Activated naive CD8-positive, alpha-beta T cell (primary cell): ENCODE measurements at regions not wholly inside any gene's neighbourhood (a gene's known extent, or its start where the extent isn't known, plus 50 kb on each side); places are given as distances from the start of the nearest gene placed in this dataset.
"Not testable (repeated sequence)": the region's sequence is repeated elsewhere in the genome, so short reads cannot be mapped to it uniquely, and the experiment has no call there.

Experiments used
- H3K27ac Mint-ChIP-seq: one replicate; pipeline ENCODE4 v1.8.0; 2021; ENCODE audit warnings: mixed read lengths
- H3K27me3 Mint-ChIP-seq: one replicate; pipeline ENCODE4 v1.8.0; 2021; ENCODE audit warnings: mixed read lengths
- H3K36me3 Mint-ChIP-seq: one replicate; pipeline ENCODE4 v1.8.0; 2021; ENCODE audit warnings: mixed read lengths
- H3K4me1 Mint-ChIP-seq: one replicate; pipeline ENCODE4 v1.8.0; 2021; ENCODE audit warnings: low read depth, mixed read lengths
- H3K4me3 Mint-ChIP-seq: one replicate; pipeline ENCODE4 v1.8.0; 2021; ENCODE audit warnings: mild to moderate bottlenecking, mixed read lengths
- H3K9me3 Mint-ChIP-seq: one replicate; pipeline ENCODE4 v1.8.0; 2021; ENCODE audit warnings: low read depth, mixed read lengths

- no peaks in the 10 kb centered on the region for H3K27me3 Mint-ChIP-seq
- peaks cover 6% of the 10 kb centered on the region for H3K9me3 Mint-ChIP-seq
- H3K4me1 Mint-ChIP-seq = no peaks in the 10 kb centered on the region
- H3K4me3 Mint-ChIP-seq = no peak overlapping the region
- no peaks in the 10 kb centered on the region for H3K36me3 Mint-ChIP-seq
- no peak overlapping the region for H3K27ac Mint-ChIP-seq
Observed at GRCh38 chr18:64693766-64694165, 544.9 kb upstream of the LINC00305 start.

DNA sequence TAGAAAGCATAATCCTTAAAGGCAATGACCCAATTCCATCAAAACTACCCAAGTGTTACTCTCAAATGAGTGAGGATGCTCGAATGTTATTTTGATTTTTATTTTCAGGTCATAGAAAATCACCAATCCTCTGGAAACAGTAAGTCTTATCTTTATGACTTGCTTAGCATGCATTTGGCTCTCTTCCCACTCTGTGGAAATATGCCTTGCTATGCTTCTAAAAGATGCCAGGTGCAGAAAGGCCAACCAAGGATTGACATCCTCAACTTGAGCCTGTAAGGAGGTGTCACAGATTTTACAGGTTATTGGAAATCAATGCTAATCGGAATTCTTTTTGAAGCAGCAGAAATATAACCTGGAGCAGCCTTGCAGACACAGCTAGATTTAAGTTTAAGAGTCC is 543.9 kb upstream of the LINC00305 start:
- H3K9me3 Mint-ChIP-seq = no peaks in the 10 kb centered on the region
- no peaks in the 10 kb centered on the region for H3K36me3 Mint-ChIP-seq
- no peak overlapping the region for H3K27ac Mint-ChIP-seq
- no peak overlapping the region for H3K4me3 Mint-ChIP-seq
- no peaks in the 10 kb centered on the region for H3K27me3 Mint-ChIP-seq
- H3K4me1 Mint-ChIP-seq = no peaks in the 10 kb centered on the region

GRCh38 chr18:64679121-64679520 is 530.2 kb upstream of the LINC00305 start:
- no peak overlapping the region for H3K27ac Mint-ChIP-seq
- no peaks in the 10 kb centered on the region for H3K9me3 Mint-ChIP-seq
- H3K4me1 Mint-ChIP-seq = no peaks in the 10 kb centered on the region
- no peaks in the 10 kb centered on the region for H3K36me3 Mint-ChIP-seq
- no peaks in the 10 kb centered on the region for H3K27me3 Mint-ChIP-seq
- H3K4me3 Mint-ChIP-seq = no peak overlapping the region

- H3K27ac Mint-ChIP-seq = no peak overlapping the region
- no peaks in the 10 kb centered on the region for H3K27me3 Mint-ChIP-seq
- H3K4me3 Mint-ChIP-seq = no peak overlapping the region
- no peaks in the 10 kb centered on the region for H3K36me3 Mint-ChIP-seq
- no peaks in the 10 kb centered on the region for H3K9me3 Mint-ChIP-seq
- no peaks in the 10 kb centered on the region for H3K4me1 Mint-ChIP-seq
Observed at GRCh38 chr18:64678048-64678447, 529.2 kb upstream of the LINC00305 start.

DNA sequence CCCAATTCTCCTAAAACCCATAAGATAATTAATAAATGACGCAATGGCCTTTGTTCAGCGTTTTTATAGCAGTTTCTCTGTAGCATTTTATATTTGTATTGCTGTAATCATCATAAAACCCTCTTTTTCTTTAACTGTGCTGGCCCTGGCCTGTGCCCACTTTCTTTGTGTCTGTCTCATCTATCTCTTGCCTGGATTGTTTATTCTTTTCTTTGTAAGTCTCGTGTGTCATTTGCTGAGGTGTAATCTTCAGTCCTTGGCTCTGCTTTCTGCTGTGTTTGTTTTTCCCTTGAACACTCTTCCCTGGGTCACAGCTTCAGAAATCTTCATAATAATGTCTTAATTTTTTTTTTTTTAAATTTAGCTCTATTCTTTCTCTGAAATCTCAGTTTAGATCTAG is 525.8 kb upstream of the LINC00305 start:
- Mint-ChIP-seq H3K36me3 (no peaks in the 10 kb centered on the region), H3K4me1 (no peaks in the 10 kb centered on the region), H3K27me3 (no peaks in the 10 kb centered on the region), H3K9me3 (peaks cover 6% of the 10 kb centered on the region), H3K27ac (no peak overlapping the region), H3K4me3 (no peak overlapping the region)

DNA sequence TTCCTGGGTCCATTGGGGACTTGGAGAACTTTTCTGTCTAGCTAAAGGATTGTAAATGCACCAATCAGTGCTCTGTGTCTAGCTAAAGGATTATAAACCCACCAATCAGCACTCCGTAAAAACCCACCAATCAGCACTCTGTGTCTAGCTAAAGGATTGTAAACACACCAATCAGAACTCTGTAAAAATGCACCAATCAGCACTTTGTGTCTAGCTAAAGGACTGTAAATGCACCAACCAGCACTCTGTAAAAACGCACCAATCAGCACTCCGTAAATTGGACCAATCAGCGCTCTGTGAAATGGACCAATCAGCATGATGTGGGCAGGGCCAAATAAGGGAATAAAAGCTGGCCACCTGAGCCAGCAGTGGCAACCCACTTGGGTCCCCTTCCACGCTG is 522.4 kb upstream of the LINC00305 start:
- H3K36me3 Mint-ChIP-seq, H3K27me3 Mint-ChIP-seq, H3K4me1 Mint-ChIP-seq, H3K9me3 Mint-ChIP-seq, H3K4me3 Mint-ChIP-seq, H3K27ac Mint-ChIP-seq: not testable (repeated sequence)

- Mint-ChIP-seq H3K27me3 (no peaks in the 10 kb centered on the region), H3K4me1 (no peaks in the 10 kb centered on the region), H3K9me3 (peaks cover 6% of the 10 kb centered on the region), H3K4me3 (no peak overlapping the region), H3K27ac (no peak overlapping the region), H3K36me3 (no peaks in the 10 kb centered on the region)
Observed at GRCh38 chr18:64668461-64668962, 519.6 kb upstream of the LINC00305 start.

GRCh38 chr18:64663086-64663485 is 514.2 kb upstream of the LINC00305 start:
- Mint-ChIP-seq H3K27ac (no peak overlapping the region), H3K36me3 (no peaks in the 10 kb centered on the region), H3K4me1 (no peaks in the 10 kb centered on the region), H3K4me3 (no peak overlapping the region), H3K27me3 (no peaks in the 10 kb centered on the region), H3K9me3 (no peaks in the 10 kb centered on the region)

- H3K4me3 Mint-ChIP-seq = no peak overlapping the region
- H3K27me3 Mint-ChIP-seq = no peaks in the 10 kb centered on the region
- no peak overlapping the region for H3K27ac Mint-ChIP-seq
- no peaks in the 10 kb centered on the region for H3K36me3 Mint-ChIP-seq
- H3K4me1 Mint-ChIP-seq = no peaks in the 10 kb centered on the region
- peaks cover 3% of the 10 kb centered on the region for H3K9me3 Mint-ChIP-seq
Observed at GRCh38 chr18:64659196-64659595, 510.3 kb upstream of the LINC00305 start.

DNA sequence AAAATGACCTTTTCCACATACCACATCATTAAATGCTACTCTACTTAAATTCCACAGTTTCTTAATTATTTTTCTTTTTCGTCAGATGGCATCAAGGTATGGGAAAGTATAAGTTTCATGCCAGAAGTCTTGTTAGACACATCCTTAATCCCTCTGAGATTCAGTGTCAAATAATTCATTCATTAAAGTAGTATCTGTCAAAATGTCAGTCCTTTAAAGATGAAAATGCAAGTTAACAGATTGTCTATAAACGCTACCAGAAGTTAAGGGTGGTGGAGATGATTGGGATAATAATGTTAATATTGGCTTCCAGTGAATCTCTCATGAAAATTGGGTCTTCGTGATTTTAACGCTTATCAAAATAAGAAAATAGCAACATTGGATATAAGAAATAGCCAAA is 504.2 kb upstream of the LINC00305 start:
- H3K4me3 Mint-ChIP-seq = no peak overlapping the region
- H3K27ac Mint-ChIP-seq = no peak overlapping the region
- peaks cover 3% of the 10 kb centered on the region for H3K9me3 Mint-ChIP-seq
- no peaks in the 10 kb centered on the region for H3K27me3 Mint-ChIP-seq
- H3K4me1 Mint-ChIP-seq = no peaks in the 10 kb centered on the region
- no peaks in the 10 kb centered on the region for H3K36me3 Mint-ChIP-seq

GRCh38 chr18:64650068-64650467 is 501.2 kb upstream of the LINC00305 start:
- Mint-ChIP-seq H3K9me3 (no peaks in the 10 kb centered on the region), H3K27me3 (no peaks in the 10 kb centered on the region), H3K4me3 (no peak overlapping the region), H3K4me1 (no peaks in the 10 kb centered on the region), H3K36me3 (no peaks in the 10 kb centered on the region), H3K27ac (no peak overlapping the region)

DNA sequence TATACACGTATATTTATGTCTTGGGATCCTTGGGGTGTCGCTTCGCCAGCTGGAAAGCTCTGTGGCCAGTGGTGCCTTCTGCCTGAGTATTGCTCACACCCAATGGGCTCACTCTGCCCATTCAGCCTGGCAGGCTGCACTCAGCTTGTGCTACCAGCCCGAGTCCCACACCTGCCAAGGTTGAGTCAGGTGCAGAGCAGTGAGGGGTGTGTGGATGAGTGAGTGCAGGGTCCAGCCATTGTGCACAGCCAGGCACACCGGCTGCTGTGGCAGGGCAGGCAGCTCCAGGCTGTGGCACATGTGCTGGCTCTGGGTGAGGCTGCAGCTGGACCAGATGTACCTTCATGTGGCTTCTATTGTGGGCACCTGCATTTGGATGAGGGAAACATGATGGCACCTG is 496.9 kb upstream of the LINC00305 start:
- Mint-ChIP-seq H3K4me3 (no peak overlapping the region), H3K9me3 (peaks cover 3% of the 10 kb centered on the region), H3K36me3 (no peaks in the 10 kb centered on the region), H3K27ac (no peak overlapping the region), H3K27me3 (no peaks in the 10 kb centered on the region), H3K4me1 (no peaks in the 10 kb centered on the region)

DNA sequence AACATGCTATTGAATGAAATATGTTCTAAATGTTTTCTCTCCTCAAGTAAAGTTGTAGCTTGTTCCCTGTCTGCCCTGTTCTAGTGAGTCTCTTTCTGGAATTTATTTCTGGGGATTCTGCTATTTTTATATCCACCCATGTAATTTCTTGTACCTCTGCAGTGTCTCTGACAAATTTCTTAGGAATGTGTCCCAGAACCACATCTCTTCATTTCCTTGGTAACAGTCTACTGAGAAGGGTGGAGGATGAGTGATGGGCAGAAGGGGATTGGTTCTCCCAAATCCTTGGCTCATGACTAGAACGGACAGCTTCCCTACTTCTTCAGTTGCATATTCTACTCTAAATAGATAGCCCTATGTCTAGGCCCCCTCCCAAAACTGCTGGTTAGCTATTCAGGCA is 490.6 kb upstream of the LINC00305 start:
- Mint-ChIP-seq H3K27me3 (no peaks in the 10 kb centered on the region), H3K9me3 (peaks cover 3% of the 10 kb centered on the region), H3K4me1 (no peaks in the 10 kb centered on the region), H3K27ac (no peak overlapping the region), H3K36me3 (no peaks in the 10 kb centered on the region), H3K4me3 (no peak overlapping the region)

DNA sequence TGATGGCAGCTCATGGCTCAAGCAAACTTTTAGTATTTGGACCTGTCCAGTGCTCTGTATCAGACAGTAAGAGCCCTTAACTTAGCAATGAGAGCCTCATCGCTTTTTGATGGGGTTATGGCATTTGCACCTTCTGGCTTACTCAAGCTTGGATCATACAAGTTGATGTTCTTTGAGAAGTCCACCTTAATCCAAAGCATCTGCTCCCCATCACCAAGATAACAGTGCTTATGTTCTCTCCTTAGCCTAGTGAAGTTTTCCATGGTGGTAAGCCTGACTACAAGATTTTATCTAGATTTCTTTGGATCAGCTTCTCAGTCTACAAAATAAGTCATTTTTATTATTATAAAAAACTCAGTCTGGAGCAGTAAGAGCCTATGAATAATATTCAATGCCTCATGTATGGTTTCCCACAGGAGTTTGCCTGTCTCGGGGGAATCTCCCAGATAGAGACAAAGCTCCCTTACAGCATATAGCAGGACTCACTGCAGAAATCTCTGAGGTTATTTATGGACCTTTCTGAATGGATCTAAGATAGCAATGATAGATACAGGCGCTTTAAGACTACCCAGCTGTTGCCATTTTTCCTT is 472.2 kb upstream of the LINC00305 start:
- H3K9me3 Mint-ChIP-seq = peaks cover 18% of the 10 kb centered on the region
- H3K36me3 Mint-ChIP-seq = no peaks in the 10 kb centered on the region
- no peak overlapping the region for H3K4me3 Mint-ChIP-seq
- no peaks in the 10 kb centered on the region for H3K4me1 Mint-ChIP-seq
- H3K27me3 Mint-ChIP-seq = no peaks in the 10 kb centered on the region
- no peak overlapping the region for H3K27ac Mint-ChIP-seq

DNA sequence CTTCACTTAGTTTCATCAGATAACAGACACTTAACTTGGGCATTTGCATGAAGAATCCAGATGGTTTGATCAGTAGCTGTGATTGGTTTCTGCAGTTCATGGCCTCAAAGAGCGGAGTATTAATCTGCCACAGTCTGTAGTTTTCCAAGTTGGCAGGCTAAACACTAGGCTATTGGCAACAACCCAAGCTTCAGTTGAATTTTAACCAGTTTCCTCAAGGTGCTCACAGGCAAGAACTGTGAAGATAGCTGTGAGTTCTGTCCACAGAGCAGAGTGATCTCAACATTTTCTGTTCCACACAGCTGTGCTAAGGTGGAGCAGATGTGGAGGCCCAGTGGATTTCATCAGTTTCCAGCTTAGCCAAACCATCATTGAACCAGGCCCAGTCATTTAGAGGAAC is 469.5 kb upstream of the LINC00305 start:
- no peak overlapping the region for H3K4me3 Mint-ChIP-seq
- no peaks in the 10 kb centered on the region for H3K27me3 Mint-ChIP-seq
- H3K4me1 Mint-ChIP-seq = no peaks in the 10 kb centered on the region
- H3K9me3 Mint-ChIP-seq = peaks cover 18% of the 10 kb centered on the region
- H3K36me3 Mint-ChIP-seq = no peaks in the 10 kb centered on the region
- H3K27ac Mint-ChIP-seq = no peak overlapping the region

GRCh38 chr18:64615021-64615420 is 466.1 kb upstream of the LINC00305 start:
- Mint-ChIP-seq H3K27me3 (no peaks in the 10 kb centered on the region), H3K27ac (no peak overlapping the region), H3K4me1 (no peaks in the 10 kb centered on the region), H3K4me3 (no peak overlapping the region), H3K36me3 (no peaks in the 10 kb centered on the region), H3K9me3 (peaks cover 15% of the 10 kb centered on the region)
